ENCODE measurements at regions not wholly inside any gene's neighbourhood (a gene's known extent, or its start where the extent isn't known, plus 50 kb on each side); places are given as distances from the start of the nearest gene placed in this dataset.

DNA sequence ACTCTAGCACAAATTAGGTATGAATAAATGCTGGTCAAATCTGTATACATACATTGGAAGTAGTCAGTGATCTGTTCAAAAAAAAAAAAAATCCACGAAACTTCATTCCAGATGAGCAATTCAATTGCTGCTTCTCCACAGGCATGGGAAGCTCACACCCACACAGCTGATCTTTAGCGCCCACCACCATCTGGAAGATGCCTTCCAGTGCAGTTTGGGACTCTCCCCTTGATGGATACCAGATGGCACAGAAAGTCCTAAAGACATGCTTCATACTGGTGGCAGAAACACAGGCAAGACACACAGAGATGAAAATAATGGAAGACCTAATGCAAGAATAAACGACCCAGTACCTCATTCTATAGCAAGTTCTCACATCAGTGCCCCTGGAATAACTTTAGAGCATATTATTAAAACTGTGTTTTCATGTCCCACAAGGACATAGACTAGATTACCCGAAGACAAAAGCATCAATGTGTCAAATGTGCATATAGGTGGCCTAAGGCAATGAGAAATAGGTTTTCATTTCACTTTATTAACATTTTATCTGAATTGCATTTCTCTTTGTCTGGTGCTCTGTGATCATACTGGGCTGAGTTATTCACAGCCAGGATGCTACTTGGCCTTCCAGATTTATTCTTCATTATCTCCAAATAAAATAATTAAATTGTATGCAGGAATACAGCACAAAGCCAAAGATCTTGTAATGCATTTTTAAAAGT lies 135.4 kb upstream of the TAS2R1 start:
- TF ChIP-seq, protein P1, sequence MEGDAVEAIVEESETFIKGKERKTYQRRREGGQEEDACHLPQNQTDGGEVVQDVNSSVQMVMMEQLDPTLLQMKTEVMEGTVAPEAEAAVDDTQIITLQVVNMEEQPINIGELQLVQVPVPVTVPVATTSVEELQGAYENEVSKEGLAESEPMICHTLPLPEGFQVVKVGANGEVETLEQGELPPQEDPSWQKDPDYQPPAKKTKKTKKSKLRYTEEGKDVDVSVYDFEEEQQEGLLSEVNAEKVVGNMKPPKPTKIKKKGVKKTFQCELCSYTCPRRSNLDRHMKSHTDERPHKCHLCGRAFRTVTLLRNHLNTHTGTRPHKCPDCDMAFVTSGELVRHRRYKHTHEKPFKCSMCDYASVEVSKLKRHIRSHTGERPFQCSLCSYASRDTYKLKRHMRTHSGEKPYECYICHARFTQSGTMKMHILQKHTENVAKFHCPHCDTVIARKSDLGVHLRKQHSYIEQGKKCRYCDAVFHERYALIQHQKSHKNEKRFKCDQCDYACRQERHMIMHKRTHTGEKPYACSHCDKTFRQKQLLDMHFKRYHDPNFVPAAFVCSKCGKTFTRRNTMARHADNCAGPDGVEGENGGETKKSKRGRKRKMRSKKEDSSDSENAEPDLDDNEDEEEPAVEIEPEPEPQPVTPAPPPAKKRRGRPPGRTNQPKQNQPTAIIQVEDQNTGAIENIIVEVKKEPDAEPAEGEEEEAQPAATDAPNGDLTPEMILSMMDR (IDR thresholded peaks at IDR 0.05), result no peak
- TF ChIP-seq POLR2A (IDR thresholded peaks at IDR 0.05), result no peak

Data from uterus (tissue), 2 donors.